GM18873 (cell line): ENCODE measurements at regions not wholly inside any gene's neighbourhood (a gene's known extent, or its start where the extent isn't known, plus 50 kb on each side); places are given as distances from the start of the nearest gene placed in this dataset.
"Not testable (repeated sequence)": the region's sequence is repeated elsewhere in the genome, so short reads cannot be mapped to it uniquely, and the experiment has no call there.

Source experiments
- ATAC-seq: cut with Tn5 transposase; IDR thresholded peaks from one replicate; pipeline ENCODE4 v1.9.1; 2021; ENCODE audit warnings: mild to moderate bottlenecking, moderate library complexity, moderate number of reproducible peaks; ENCODE audit not compliant: unreplicated experiment, low FRiP score

DNA sequence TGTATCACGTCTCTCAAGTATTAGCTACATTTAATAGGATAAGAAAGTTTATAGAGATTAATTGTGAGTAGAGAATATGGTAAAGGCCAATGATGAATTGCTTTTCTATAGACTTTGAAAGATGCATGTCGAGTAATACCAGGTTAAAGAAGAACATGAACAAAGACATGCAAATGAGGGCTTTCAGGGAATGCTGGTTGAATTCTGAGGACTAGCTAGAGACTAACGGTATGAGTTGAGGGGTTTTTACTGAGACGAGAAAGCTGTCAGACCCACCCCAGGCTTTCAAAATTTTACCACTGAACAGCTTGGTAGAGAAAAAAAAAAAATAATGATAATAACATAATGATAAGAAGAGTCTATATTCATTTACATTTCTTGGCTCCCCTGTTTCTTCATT is 796.0 kb upstream of the CDH8 start:
- ATAC-seq = no peak

DNA sequence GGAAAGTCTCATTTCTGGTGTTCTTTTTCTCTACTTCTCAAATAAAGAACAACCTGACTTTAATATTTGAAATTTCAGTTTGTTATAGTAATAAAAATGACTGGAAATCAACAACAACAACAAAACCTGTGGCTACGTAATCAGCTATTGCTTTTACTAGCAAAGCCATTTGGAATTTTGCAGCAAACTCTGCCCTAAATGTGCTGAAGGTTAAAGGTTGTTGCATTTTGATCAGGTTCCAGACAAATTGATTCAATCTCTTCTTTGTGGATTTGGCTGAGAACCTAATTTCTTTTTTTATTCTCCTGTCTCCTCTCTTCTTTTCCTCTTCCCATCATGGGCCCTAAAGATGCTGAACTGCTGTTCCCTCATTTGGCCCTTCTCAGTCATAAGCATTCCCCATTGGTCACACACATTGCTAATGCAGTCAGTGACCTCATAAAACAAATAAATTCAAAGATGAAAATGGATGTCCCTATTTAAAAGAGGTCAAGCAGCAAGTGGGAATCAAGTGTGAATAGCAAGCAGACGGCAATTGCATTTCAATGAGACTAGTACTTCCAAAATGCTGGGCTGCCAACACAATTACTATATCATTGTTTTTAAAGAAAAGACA is 795.1 kb upstream of the CDH8 start:
- no peak for ATAC-seq

GRCh38 chr16:62829607-62830006 is 793.4 kb upstream of the CDH8 start:
- no peak for ATAC-seq

DNA sequence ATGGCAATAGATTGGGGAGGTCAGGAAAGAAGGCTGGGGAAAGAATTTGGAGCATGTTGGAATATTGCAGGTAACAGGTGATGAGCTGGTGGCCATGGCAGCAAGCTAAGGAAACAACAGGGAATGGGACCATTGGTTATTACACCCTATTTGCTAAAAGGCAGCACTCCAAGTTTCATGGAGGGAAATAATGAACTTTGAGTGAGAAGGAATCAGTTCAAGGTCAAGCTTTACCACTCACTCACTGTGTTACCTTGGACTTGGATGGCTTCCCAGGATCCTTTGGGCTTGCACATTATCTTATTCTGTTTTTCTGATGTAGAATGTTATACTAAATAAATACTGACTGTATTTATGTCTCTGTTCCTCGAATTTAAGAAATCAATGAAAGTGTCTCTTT is 792.8 kb upstream of the CDH8 start:
- no peak for ATAC-seq

DNA sequence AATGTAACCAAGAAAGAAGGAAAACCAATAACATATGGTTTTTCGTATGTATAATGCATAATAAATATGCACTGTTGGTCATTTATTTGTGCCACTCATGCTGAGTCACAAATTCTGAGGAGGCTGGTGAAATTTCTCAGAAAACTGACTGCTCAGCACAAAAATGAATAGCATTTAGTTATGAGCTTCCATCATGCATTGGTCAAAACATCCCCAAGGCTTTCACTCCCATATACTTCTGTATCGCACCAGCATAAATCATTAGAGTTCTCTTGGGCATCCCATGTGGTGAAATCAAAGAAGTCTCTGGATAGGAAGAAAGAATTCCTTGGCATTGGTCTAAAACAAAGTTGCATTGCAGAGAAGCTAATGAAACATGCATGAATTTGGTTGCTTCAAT is 785.6 kb upstream of the CDH8 start:
- no peak for ATAC-seq

DNA sequence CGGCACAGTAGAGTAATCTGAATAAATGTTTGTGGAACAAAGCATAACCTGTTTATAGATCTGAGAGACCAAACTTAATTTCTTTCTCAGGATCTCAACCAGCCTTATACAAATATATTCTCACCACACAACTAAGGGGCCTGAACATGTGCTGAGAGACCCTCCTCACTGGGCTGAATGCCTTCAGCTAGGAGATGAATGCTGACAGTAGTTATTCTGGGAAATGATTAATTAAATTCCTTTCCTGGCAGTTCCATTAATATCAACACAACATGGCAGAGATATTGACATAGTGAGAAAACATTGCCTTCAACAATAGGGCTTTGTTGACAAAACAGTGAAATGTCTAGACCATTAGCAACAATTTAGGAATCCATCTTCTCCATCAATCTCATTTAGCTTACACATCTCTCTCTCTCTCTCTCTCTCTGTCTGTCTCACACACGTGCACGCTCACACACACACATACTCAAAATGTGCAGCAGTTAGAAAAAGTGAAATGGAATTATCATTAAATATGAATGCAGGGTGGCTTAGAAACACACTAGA is 780.8 kb upstream of the CDH8 start:
- no peak for ATAC-seq

GRCh38 chr16:62814891-62815290 is 778.7 kb upstream of the CDH8 start:
- ATAC-seq = no peak

DNA sequence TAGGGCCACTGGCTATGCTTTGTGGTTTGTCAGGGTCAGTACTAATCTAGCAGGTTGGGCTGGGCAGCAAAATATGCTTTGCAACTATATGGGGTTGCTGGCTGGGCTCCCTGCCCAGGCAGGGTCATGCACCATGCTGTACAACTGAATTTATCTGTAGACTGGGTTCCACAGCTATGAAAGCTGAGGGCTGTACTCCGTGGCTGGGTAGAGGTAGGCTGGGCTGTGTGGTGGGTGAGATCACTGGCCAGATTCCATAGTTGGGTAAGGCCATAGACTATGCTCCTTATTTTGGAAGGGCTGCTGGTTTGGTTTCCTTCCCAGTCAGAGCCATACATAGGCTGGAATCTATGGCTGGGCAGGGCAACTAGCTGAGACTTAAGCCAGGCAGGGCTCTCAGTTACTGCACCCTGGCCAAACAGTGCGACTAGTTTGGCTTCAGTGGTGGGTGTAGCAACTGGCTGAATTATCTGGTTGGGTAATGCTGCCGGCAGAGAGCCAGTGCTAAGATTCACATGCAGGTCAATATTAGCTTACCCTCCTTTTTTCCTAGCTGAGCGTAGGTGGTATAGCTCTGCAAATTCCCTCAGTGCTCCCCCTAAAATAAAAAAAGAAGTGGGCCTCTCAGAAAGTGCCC is 769.1 kb upstream of the CDH8 start:
- no peak for ATAC-seq

GRCh38 chr16:62794724-62795123 is 758.5 kb upstream of the CDH8 start:
- no peak for ATAC-seq

DNA sequence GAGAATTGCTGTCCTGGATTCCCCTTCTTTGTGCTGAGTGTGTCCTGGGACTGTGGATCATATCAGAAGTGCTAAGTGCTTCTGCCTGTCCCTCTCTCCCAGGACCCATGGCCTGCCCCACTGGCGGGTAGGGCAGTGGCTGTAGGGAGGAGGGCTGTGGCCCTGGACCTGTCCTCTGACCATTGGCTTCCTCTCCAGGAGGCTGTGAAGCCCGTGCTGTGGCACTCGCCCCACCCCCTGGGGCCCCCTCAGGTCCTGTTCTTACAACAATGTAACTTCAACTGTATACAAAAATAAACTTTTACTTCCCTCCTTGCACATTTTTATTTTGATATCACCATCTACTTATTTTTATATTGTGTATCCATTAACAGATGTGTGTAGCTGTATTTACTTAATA is 743.8 kb upstream of the CDH8 start:
- ATAC-seq = not testable (repeated sequence)

- no peak for ATAC-seq
Observed at GRCh38 chr16:62764572-62764971, 728.3 kb upstream of the CDH8 start.

GRCh38 chr16:62760398-62760797 is 724.2 kb upstream of the CDH8 start:
- ATAC-seq = no peak

- ATAC-seq = no peak
Observed at GRCh38 chr16:62755938-62756337, 719.7 kb upstream of the CDH8 start.

DNA sequence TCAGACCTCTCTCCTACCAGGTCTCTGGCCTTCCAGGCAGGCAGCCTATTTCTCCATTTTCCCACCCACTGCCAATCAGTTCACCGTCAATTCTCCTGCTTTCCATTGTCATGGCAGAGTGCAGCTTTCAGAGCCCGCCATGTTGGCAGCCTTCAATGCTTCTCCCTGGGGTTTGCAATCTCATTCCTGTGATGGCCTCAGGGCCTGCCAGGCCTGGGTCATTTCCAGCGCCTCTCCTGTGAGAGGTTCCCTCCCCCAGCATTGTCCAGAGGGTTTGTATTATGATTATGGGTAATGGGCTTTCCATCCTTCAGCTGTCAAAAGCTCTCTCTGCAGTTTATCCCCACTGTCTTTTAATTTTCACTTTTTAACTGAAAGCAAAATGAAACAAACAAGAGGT is 716.6 kb upstream of the CDH8 start:
- ATAC-seq = no peak

GRCh38 chr16:62751218-62751617 is 715.0 kb upstream of the CDH8 start:
- no peak for ATAC-seq

DNA sequence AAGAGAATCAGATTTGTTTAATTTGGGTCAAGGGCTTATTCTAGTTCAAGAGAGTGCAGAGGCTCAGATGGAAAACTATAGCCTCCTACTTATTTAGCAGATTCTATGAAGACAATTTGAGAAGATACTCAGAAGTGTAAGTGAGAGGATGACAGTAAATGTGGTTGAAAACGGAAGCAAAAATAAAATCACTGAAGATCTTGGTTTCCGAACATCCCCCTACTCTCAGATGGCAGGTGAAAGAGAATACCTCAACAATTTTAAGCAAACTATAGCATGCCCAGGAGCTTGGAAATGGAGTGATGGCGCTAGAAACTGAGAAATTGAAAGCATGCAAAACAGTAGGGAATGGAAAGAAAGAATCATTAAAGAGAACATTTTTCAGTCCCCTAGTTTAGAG is 705.5 kb upstream of the CDH8 start:
- no peak for ATAC-seq

GRCh38 chr16:62738666-62739460 is 702.6 kb upstream of the CDH8 start:
- no peak for ATAC-seq

- no peak for ATAC-seq
Observed at GRCh38 chr16:62732092-62732491, 695.9 kb upstream of the CDH8 start.

DNA sequence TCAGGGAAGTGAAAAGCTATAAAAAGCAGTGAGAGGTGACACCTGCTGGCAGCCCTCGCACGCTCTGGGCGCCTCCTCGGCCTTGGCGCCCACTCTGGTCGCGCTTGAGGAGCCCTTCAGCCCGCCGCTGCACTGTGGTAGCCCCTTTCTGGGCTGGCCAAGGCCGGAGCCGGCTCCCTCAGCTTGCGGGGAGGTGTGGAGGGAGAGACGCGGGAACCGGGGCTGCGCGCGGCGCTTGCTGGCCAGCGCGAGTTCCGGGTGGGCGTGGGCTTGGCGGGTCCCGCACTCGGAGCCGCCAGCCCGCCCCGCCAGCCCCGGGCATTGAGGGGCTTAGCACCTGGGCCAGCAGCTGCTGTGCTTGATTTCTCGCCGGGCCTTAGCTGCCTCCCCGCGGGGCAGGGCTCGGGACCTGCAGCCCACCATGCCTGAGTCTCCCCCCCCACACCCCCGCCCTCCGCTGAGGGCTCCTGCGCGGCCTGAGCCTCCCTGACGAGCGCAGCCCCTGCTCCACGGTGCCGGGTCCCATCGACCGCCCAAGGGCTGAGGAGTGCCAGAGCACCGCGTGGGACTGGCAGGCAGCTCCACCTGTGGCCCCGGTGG is 688.5 kb upstream of the CDH8 start:
- ATAC-seq = not testable (repeated sequence)

DNA sequence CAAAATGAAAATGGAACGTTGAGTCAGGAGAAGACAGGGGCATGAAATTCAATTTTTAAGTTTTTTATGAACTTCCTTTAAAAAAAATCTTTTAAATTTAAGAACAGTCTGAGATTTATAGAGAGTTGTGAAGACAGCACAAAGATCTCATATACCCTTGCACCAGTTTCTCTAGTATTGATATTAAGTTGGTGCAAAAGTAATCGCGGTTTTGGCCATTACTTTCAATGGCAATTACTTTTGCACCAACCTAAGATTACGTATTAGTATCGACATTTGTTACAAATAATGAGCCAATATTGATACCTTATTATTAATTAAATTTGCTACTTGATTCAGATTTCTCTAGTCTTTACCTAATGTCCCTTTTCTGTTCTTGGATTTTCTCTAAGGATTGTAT is 684.4 kb upstream of the CDH8 start:
- no peak for ATAC-seq

DNA sequence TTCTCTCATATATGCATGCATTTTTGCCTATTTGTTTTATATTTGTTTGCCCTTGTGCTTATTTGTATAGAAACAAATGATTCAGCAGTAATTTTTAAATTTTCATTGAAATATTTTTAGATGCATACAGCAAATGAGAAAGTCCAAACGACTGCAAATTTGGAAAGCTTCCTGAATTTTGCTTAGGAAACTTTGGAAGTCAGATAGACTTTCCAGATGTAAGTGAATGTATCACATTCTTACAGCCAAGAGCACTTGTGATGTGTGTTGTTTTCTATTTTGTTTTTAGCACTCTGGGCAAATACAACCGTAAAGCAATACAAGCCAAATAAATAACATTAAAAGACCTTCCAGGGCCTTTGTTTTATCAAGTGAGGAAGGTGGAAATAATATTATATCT is 680.8 kb upstream of the CDH8 start:
- ATAC-seq = no peak
